Endodermal cell (in vitro differentiated cells): ENCODE measurements at regions not wholly inside any gene's neighbourhood (a gene's known extent, or its start where the extent isn't known, plus 50 kb on each side); places are given as distances from the start of the nearest gene placed in this dataset.

ENCODE experiments used
- DNase-seq: peaks from one replicate; pipeline ENCODE4 v3.0.0-alpha.2; 2017
- H3K27ac ChIP-seq: 2 replicates; pipeline ENCODE4 v1.5.1; 2013; ENCODE audit warnings: mild to moderate bottlenecking, low read depth, low read length, moderate library complexity
- H3K27me3 ChIP-seq: 2 replicates; pipeline ENCODE4 v1.6.1; 2013; ENCODE audit warnings: mild to moderate bottlenecking, low read length, moderate library complexity; ENCODE audit not compliant: insufficient read depth, control insufficient read depth, poor library complexity, severe bottlenecking
- H3K36me3 ChIP-seq: 2 replicates; pipeline ENCODE4 v1.7.0; 2013; ENCODE audit warnings: mild to moderate bottlenecking, low read length, moderate library complexity; ENCODE audit not compliant: control insufficient read depth, insufficient read depth
- H3K4me1 ChIP-seq: one replicate; pipeline ENCODE4 v1.7.0; 2013; ENCODE audit warnings: low read length; ENCODE audit not compliant: control insufficient read depth, insufficient read depth
- H3K4me3 ChIP-seq: 2 replicates; pipeline ENCODE4 v1.5.1; 2013; ENCODE audit warnings: mild to moderate bottlenecking, low read length, moderate library complexity
- H3K9ac ChIP-seq: 2 replicates; pipeline ENCODE4 v1.6.1; 2013; ENCODE audit warnings: mild to moderate bottlenecking, low read length, moderate library complexity; ENCODE audit not compliant: poor library complexity, severe bottlenecking; ENCODE audit errors: extremely low read depth
- H3K9me3 ChIP-seq: 2 replicates; pipeline ENCODE4 v1.6.1; 2013; ENCODE audit warnings: mild to moderate bottlenecking, low read length, moderate library complexity; ENCODE audit not compliant: control insufficient read depth
- H3K27ac Mint-ChIP-seq: 2 replicates; pipeline ENCODE4 v1.8.0; 2020; ENCODE audit warnings: mixed read lengths
- H3K27me3 Mint-ChIP-seq: 2 replicates; pipeline ENCODE4 v1.8.0; 2021; ENCODE audit warnings: mild to moderate bottlenecking, mixed read lengths; ENCODE audit not compliant: insufficient read depth
- H3K36me3 Mint-ChIP-seq: 2 replicates; pipeline ENCODE4 v1.8.0; 2020; ENCODE audit warnings: low read depth, mixed read lengths
- H3K4me1 Mint-ChIP-seq: 2 replicates; pipeline ENCODE4 v1.8.0; 2020; ENCODE audit warnings: mixed read lengths
- H3K4me3 Mint-ChIP-seq: 2 replicates; pipeline ENCODE4 v1.8.0; 2020; ENCODE audit warnings: mild to moderate bottlenecking, moderate library complexity, mixed read lengths
- H3K9me3 Mint-ChIP-seq: 2 replicates; pipeline ENCODE4 v1.8.0; 2020; ENCODE audit warnings: mild to moderate bottlenecking, mixed read lengths
- CTCF ChIP-seq: fragments of 200-600 bp; sonication (generic); conservative IDR thresholded peaks from 2 replicates; pipeline ENCODE4 v1.5.0; 2021; ENCODE audit warnings: antibody characterized with exemption, mild to moderate bottlenecking
- WGBS, 2 experiments: methylation state at CpG; one replicate each; pipeline versions ENCODE4 v1.1.5 to v1.1.7; 2013; ENCODE audit warnings: missing lambda C conversion rate in 2 of 2, mixed read lengths in 1 of 2; ENCODE audit not compliant: insufficient coverage in 1 of 2, insufficient read length in 1 of 2; 5-methylcytosine and 5-hydroxymethylcytosine counted together

- Mint-ChIP-seq H3K36me3 (no peaks in the 10 kb centered on the region), H3K27me3 (no peaks in the 10 kb centered on the region), H3K9me3 (no peaks in the 10 kb centered on the region), H3K4me1 (no peaks in the 10 kb centered on the region), H3K27ac (no peak overlapping the region), H3K4me3 (no peak overlapping the region)
- Histone ChIP-seq H3K36me3 (no peaks in the 10 kb centered on the region), H3K9ac (no peak overlapping the region), H3K4me1 (no peaks in the 10 kb centered on the region), H3K9me3 (no peaks in the 10 kb centered on the region), H3K27me3 (no peaks in the 10 kb centered on the region), H3K4me3 (no peak overlapping the region), H3K27ac (no peak overlapping the region)
- WGBS, 2 experiments: 55 to 83% methylated on average over 3 to 4 of the region's 4 CpGs
- TF ChIP-seq CTCF: no peak
- DNase-seq: no peak
These were observed 396.6 kb upstream of the MAP3K7 start for GRCh38 chr6:90983462-90983861.

GRCh38 chr6:90982581-90982980 lies 395.7 kb upstream of the MAP3K7 start:
- no peak overlapping the region for H3K4me3 Mint-ChIP-seq
- no peaks in the 10 kb centered on the region for H3K27me3 Mint-ChIP-seq
- H3K27ac ChIP-seq: no peak overlapping the region
- no peaks in the 10 kb centered on the region for H3K4me1 Mint-ChIP-seq
- H3K9ac ChIP-seq: no peak overlapping the region
- no peaks in the 10 kb centered on the region for H3K27me3 ChIP-seq
- DNase-seq: no peak
- no peak overlapping the region for H3K27ac Mint-ChIP-seq
- no peaks in the 10 kb centered on the region for H3K9me3 Mint-ChIP-seq
- H3K36me3 Mint-ChIP-seq: no peaks in the 10 kb centered on the region
- H3K9me3 ChIP-seq: no peaks in the 10 kb centered on the region
- H3K4me3 ChIP-seq: no peak overlapping the region
- H3K4me1 ChIP-seq: no peaks in the 10 kb centered on the region
- no peaks in the 10 kb centered on the region for H3K36me3 ChIP-seq
- no peak for TF ChIP-seq CTCF
- WGBS, 2 experiments: 93 to 98% methylated on average over 5 to 7 of the region's 7 CpGs

- Mint-ChIP-seq H3K9me3 (no peaks in the 10 kb centered on the region), H3K4me3 (no peak overlapping the region), H3K4me1 (no peaks in the 10 kb centered on the region), H3K36me3 (no peaks in the 10 kb centered on the region), H3K27me3 (no peaks in the 10 kb centered on the region), H3K27ac (no peak overlapping the region)
- peak; percentile 64 for DNase-seq
- Histone ChIP-seq H3K4me3 (no peak overlapping the region), H3K9me3 (no peaks in the 10 kb centered on the region), H3K27me3 (no peaks in the 10 kb centered on the region), H3K9ac (no peak overlapping the region), H3K4me1 (no peaks in the 10 kb centered on the region), H3K27ac (no peak overlapping the region), H3K36me3 (no peaks in the 10 kb centered on the region)
- 92 to 100% methylated on average over 2 to 3 of the region's 3 CpGs for WGBS, 2 experiments
- peak; percentile 68 for TF ChIP-seq CTCF
These were observed 395.2 kb upstream of the MAP3K7 start for GRCh38 chr6:90982051-90982450.
